ENCODE measurements at regions not wholly inside any gene's neighbourhood (a gene's known extent, or its start where the extent isn't known, plus 50 kb on each side); places are given as distances from the start of the nearest gene placed in this dataset.
"Not testable (repeated sequence)": the region's sequence is repeated elsewhere in the genome, so short reads cannot be mapped to it uniquely, and the experiment has no call there.

GRCh38 chr16:9348912-9349311 lies 257.5 kb downstream of the HAPSTR1 start:
- H3K4me3 ChIP-seq (ENCODE audit: low read depth, low read length) = no peak overlapping the region
- no peak for TF ChIP-seq CTCF (IDR thresholded peaks at IDR 0.05; ENCODE audit: low read depth, low read length)
- TF ChIP-seq POLR2A (IDR thresholded peaks at IDR 0.05; ENCODE audit: extremely low read depth, insufficient read length) = no peak
- no peak for TF ChIP-seq MAX (IDR thresholded peaks at IDR 0.05; ENCODE audit: low read depth, low read length)
- no peak for TF ChIP-seq MYC (IDR thresholded peaks at IDR 0.05; ENCODE audit: low read depth, low read length)
- no peak for DNase-seq (ENCODE audit: low read depth)

GRCh38 chr16:9349373-9349960 lies 258.0 kb downstream of the HAPSTR1 start:
- not testable (repeated sequence) for DNase-seq (ENCODE audit: low read depth); H3K4me3 ChIP-seq (ENCODE audit: low read depth, low read length)

- not testable (repeated sequence) for DNase-seq (ENCODE audit: low read depth); H3K4me3 ChIP-seq (ENCODE audit: low read depth, low read length)
Measured at GRCh38 chr16:9350119-9350799, 258.8 kb downstream of the HAPSTR1 start.

- TF ChIP-seq MYC (IDR thresholded peaks at IDR 0.05; ENCODE audit: low read depth, low read length) = no peak
- TF ChIP-seq MAX (IDR thresholded peaks at IDR 0.05; ENCODE audit: low read depth, low read length) = no peak
- TF ChIP-seq CTCF (IDR thresholded peaks at IDR 0.05; ENCODE audit: low read depth, low read length) = no peak
- no peak for TF ChIP-seq POLR2A (IDR thresholded peaks at IDR 0.05; ENCODE audit: extremely low read depth, insufficient read length)
Measured at GRCh38 chr16:9351440-9351839, 260.0 kb downstream of the HAPSTR1 start.

GRCh38 chr16:9351841-9352434 lies 260.5 kb downstream of the HAPSTR1 start:
- no peak for TF ChIP-seq MYC (IDR thresholded peaks at IDR 0.05; ENCODE audit: low read depth, low read length)
- TF ChIP-seq MAX (IDR thresholded peaks at IDR 0.05; ENCODE audit: low read depth, low read length) = no peak
- TF ChIP-seq CTCF (IDR thresholded peaks at IDR 0.05; ENCODE audit: low read depth, low read length) = no peak
- TF ChIP-seq POLR2A (IDR thresholded peaks at IDR 0.05; ENCODE audit: extremely low read depth, insufficient read length) = no peak
- no peak for DNase-seq (ENCODE audit: low read depth)
- no peak overlapping the region for H3K4me3 ChIP-seq (ENCODE audit: low read depth, low read length)

More at GRCh38 chr16:9351440-9351839, 260.0 kb downstream of the HAPSTR1 start:
- H3K4me3 ChIP-seq (ENCODE audit: low read depth, low read length) = no peak overlapping the region
- DNase-seq (ENCODE audit: low read depth) = no peak

GRCh38 chr16:9357829-9358228 lies 266.4 kb downstream of the HAPSTR1 start:
- peak; percentile 13 for DNase-seq (ENCODE audit: low read depth)
- no peak overlapping the region for H3K4me3 ChIP-seq (ENCODE audit: low read depth, low read length)
- TF ChIP-seq CTCF (IDR thresholded peaks at IDR 0.05; ENCODE audit: low read depth, low read length) (no peak), MAX (IDR thresholded peaks at IDR 0.05; ENCODE audit: low read depth, low read length) (no peak), POLR2A (IDR thresholded peaks at IDR 0.05; ENCODE audit: extremely low read depth, insufficient read length) (no peak), MYC (IDR thresholded peaks at IDR 0.05; ENCODE audit: low read depth, low read length) (no peak)

Measured in NB4 (cell line).